GM12872 (cell line): ENCODE measurements at regions not wholly inside any gene's neighbourhood (a gene's known extent, or its start where the extent isn't known, plus 50 kb on each side); places are given as distances from the start of the nearest gene placed in this dataset.

ENCODE experiments used
- CTCF ChIP-seq: IDR thresholded peaks from 3 replicates; pipeline ENCODE4 v1.5.1; 2011; ENCODE audit warnings: low read depth, mild to moderate bottlenecking, low read length, moderate library complexity; ENCODE audit not compliant: insufficient read depth

GRCh38 chr1:90274376-90274775 lies 279.5 kb downstream of the ZNF326 start:
- TF ChIP-seq CTCF: no peak

- TF ChIP-seq CTCF: no peak
Observed at GRCh38 chr1:90273241-90273774, 278.4 kb downstream of the ZNF326 start.

GRCh38 chr1:90262791-90263190 lies 267.9 kb downstream of the ZNF326 start:
- TF ChIP-seq CTCF: no peak

GRCh38 chr1:90262286-90262685 lies 267.4 kb downstream of the ZNF326 start:
- TF ChIP-seq CTCF: no peak

GRCh38 chr1:90246069-90246468 lies 251.2 kb downstream of the ZNF326 start:
- no peak for TF ChIP-seq CTCF

GRCh38 chr1:90236493-90236892 lies 241.6 kb downstream of the ZNF326 start:
- TF ChIP-seq CTCF: no peak

- no peak for TF ChIP-seq CTCF
Observed at GRCh38 chr1:90223401-90223800, 228.5 kb downstream of the ZNF326 start.
